ENCODE measurements at regions not wholly inside any gene's neighbourhood (a gene's known extent, or its start where the extent isn't known, plus 50 kb on each side); places are given as distances from the start of the nearest gene placed in this dataset.

DNA sequence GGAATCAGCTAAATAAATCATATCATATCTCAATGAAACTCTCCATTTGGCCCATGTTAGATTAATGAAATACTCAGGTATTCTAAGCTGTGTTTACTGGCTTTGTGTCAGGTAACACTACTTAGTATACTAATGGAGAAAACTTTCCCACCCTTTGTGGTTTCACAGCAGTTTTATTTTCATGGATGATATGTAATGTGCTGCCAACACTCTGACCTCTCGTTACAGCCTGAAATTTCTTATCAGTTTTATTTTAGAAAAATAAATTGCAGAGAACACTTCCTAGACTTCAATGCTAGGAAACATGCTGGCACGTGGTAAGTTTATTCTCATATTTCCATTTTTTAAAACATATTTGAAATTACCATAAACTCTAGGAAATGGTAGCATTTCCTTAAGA, 758.9 kb downstream of the LIG4 start:
- no peak for TF ChIP-seq ZNF280C (tag by site-specific recombination; IDR thresholded peaks at IDR 0.05)
- TF ChIP-seq ZNF10 (tag by site-specific recombination; IDR thresholded peaks at IDR 0.05), result no peak
- TF ChIP-seq, protein P1, sequence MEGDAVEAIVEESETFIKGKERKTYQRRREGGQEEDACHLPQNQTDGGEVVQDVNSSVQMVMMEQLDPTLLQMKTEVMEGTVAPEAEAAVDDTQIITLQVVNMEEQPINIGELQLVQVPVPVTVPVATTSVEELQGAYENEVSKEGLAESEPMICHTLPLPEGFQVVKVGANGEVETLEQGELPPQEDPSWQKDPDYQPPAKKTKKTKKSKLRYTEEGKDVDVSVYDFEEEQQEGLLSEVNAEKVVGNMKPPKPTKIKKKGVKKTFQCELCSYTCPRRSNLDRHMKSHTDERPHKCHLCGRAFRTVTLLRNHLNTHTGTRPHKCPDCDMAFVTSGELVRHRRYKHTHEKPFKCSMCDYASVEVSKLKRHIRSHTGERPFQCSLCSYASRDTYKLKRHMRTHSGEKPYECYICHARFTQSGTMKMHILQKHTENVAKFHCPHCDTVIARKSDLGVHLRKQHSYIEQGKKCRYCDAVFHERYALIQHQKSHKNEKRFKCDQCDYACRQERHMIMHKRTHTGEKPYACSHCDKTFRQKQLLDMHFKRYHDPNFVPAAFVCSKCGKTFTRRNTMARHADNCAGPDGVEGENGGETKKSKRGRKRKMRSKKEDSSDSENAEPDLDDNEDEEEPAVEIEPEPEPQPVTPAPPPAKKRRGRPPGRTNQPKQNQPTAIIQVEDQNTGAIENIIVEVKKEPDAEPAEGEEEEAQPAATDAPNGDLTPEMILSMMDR (tag by site-specific recombination; IDR thresholded peaks at IDR 0.05), result no peak
- no peak for TF ChIP-seq ZNF274 (IDR thresholded peaks at IDR 0.05; ENCODE audit: low read length)
- TF ChIP-seq ZNF274 (tag by site-specific recombination; IDR thresholded peaks at IDR 0.05; ENCODE audit: borderline replicate concordance), result no peak
- TF ChIP-seq, protein P2, sequence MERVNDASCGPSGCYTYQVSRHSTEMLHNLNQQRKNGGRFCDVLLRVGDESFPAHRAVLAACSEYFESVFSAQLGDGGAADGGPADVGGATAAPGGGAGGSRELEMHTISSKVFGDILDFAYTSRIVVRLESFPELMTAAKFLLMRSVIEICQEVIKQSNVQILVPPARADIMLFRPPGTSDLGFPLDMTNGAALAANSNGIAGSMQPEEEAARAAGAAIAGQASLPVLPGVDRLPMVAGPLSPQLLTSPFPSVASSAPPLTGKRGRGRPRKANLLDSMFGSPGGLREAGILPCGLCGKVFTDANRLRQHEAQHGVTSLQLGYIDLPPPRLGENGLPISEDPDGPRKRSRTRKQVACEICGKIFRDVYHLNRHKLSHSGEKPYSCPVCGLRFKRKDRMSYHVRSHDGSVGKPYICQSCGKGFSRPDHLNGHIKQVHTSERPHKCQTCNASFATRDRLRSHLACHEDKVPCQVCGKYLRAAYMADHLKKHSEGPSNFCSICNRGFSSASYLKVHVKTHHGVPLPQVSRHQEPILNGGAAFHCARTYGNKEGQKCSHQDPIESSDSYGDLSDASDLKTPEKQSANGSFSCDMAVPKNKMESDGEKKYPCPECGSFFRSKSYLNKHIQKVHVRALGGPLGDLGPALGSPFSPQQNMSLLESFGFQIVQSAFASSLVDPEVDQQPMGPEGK (tag by site-specific recombination; IDR thresholded peaks at IDR 0.05), result no peak
